ENCODE measurements at regions not wholly inside any gene's neighbourhood (a gene's known extent, or its start where the extent isn't known, plus 50 kb on each side); places are given as distances from the start of the nearest gene placed in this dataset.
A peak's percentile ranks its signal among the peaks of the same experiment; 100 is the strongest.
"Not testable (repeated sequence)": the region's sequence is repeated elsewhere in the genome, so short reads cannot be mapped to it uniquely, and the experiment has no call there.

DNA sequence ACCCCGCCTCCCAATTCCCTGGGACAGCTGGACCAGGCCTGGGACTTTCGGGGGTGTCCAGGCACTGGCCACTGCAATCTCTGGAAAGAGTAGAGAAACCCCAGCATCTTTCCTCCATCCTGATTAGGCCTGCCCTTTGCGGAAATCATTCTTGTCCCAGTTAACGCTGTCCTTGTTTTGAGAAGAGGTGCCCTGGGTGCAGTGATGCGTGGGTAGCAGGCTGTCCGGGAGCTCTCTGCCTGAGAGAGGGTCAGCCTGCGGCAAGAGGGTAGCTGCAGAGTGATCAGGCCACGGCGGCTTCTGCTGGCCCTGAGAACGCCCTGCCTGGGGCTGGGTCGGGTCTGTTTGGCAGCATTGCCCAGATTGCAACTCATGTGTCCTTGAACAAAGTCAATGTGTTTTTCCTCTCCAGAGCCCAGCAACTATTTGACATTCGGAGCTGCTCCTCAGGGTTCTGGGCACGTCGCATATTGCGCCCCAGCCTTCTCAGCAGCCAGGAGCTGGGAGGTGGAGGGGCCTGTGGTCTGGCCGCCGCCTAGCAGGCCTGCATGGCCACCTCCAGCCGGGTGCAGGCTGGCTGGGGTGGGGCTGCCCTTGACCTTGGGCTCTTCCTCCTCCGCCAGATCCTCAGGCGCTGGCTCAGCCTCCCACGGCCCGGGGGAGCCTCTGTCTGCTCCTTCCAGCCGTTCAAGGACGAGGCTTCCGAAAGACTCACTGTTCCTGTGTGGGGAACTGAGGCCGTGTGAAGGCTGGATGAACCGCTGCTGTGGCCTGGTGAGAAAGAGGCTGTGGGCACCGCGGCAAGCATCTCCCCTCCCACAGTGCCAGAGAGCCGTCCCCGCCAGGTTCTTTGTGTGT, 150.1 kb upstream of the ZNF469 start:
- DNase-seq: not testable (repeated sequence)

- DNase-seq: not testable (repeated sequence)
Measured at GRCh38 chr16:88233621-88234420, 148.9 kb upstream of the ZNF469 start.

- DNase-seq: not testable (repeated sequence)
Measured at GRCh38 chr16:88234421-88235271, 148.1 kb upstream of the ZNF469 start.

DNA sequence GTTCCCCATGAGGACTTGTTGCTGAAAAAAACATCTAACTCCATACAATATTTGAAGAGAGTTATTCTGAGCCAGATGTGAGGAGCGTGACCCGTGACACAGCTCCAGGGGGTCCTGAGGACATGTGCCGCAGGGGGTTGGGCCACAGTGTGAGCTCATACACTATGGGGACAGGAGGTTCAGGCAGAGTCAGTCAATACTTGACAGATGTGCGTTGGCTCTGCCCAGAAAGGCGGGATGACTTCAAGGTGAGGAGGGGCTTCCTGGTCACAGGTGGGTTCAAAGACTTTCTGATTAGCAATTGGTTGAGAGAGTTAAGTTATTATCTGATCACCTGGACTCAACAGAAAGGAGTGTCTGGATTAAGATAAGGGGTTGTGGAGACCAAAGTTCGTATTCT, 147.1 kb upstream of the ZNF469 start:
- DNase-seq: not testable (repeated sequence)

- not testable (repeated sequence) for DNase-seq
Measured at GRCh38 chr16:88236229-88236628, 146.5 kb upstream of the ZNF469 start.

DNA sequence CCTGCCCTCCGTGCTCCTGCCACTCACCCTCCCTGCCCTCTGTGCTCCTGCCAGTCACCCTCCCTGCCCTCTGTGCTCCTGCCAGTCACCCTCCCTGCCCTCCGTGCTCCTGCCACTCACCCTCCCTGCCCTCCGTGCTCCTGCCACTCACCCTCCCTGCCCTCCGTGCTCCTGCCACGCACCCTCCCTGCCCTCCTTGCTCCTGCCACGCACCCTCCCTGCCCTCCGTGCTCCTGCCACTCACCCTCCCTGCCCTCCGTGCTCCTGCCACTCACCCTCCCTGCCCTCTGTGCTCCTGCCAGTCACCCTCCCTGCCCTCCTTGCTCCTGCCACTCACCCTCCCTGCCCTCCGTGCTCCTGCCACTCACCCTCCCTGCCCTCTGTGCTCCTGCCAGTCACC, 145.4 kb upstream of the ZNF469 start:
- not testable (repeated sequence) for DNase-seq

- not testable (repeated sequence) for DNase-seq
Measured at GRCh38 chr16:88237761-88238415, 144.9 kb upstream of the ZNF469 start.

DNA sequence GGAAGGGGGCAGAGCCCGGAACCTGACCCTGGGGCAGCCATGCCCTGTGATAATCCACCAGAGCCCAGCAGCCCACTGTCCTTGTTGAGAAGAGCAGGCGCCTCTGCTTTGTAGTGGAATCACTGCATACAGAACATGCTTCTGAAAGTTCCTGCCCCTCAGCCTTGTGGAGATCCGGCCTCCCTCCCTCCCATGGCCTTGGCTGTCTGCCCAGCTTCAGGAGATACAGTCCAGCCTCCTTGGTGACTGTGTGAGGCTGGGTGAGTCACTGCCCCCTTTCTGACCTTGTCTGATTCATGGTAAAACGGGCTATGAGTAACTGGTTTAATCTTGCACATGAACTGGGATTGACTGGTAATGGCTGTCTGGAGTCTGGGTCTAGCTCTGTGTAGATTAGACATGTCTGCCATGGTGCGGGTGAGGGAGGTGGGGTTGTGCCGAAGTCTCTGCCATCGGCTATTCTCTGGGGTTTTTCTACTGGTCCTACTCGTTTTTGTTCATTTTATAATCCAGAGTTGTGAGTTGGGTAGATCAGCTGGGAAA, 144.0 kb upstream of the ZNF469 start:
- peak; percentile 86 for DNase-seq

GRCh38 chr16:88240118-88240517, 142.6 kb upstream of the ZNF469 start:
- not testable (repeated sequence) for DNase-seq

- not testable (repeated sequence) for DNase-seq
Measured at GRCh38 chr16:88240776-88241175, 142.0 kb upstream of the ZNF469 start.

GRCh38 chr16:88241404-88242311, 141.1 kb upstream of the ZNF469 start:
- not testable (repeated sequence) for DNase-seq

DNA sequence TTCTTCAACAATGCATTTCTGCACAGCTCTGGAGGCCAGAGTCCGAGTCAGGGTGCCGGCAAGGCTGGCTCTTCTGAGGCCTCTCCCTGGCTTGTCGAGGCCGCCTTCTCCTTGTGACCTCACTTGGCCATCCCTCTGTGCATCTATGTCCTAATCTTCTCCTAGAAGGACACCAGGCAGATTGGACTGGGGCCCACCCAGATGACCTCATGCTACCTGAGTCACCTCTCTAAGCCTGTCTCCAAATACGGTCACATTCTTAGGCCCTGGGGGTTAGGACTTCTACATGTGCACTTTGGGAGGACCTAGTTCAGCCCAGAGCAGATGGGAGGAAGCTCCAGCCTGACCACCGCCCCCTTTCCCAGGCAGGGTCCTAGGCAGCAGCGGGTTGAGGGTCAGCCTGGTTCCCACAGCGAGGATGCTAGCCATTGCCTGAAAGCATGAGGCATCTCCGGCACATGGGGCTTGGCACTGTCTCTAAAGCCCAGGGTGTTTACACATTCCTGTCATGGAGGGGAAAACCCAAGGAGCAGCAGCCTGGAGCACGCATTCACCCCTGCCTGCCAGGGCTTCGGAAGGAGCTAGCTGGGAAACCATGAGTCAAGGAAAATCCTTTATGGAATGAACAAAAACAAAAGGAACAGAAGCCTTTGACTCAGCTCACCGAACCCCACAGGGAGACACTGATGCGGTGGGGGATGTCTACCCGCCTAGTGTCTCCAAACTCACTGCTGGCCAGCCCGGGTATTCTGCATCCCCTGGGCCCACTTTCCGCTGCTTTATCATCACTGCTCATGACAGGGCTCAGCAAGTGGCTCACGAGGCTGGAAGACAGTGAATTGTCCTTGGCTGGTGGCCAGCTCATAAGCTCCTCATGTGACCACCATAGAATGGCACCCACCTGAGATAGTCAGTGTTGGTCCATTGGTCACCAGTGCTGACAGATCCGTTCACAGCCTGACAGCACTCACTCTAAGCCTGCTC, 140.2 kb upstream of the ZNF469 start:
- DNase-seq: not testable (repeated sequence)

GRCh38 chr16:88243921-88244320, 138.8 kb upstream of the ZNF469 start:
- not testable (repeated sequence) for DNase-seq

- DNase-seq: not testable (repeated sequence)
Measured at GRCh38 chr16:88245241-88246081, 137.3 kb upstream of the ZNF469 start.

GRCh38 chr16:88246955-88247582, 135.7 kb upstream of the ZNF469 start:
- DNase-seq: not testable (repeated sequence)

GRCh38 chr16:88247583-88247966, 135.2 kb upstream of the ZNF469 start:
- DNase-seq: not testable (repeated sequence)

- DNase-seq: not testable (repeated sequence)
Measured at GRCh38 chr16:88248761-88249160, 134.0 kb upstream of the ZNF469 start.

- DNase-seq: not testable (repeated sequence)
Measured at GRCh38 chr16:88250381-88250780, 132.4 kb upstream of the ZNF469 start.

All from left hindlimb (tissue), 1 donor.